GM12873 (cell line): ENCODE measurements at regions not wholly inside any gene's neighbourhood (a gene's known extent, or its start where the extent isn't known, plus 50 kb on each side); places are given as distances from the start of the nearest gene placed in this dataset.

Experiments used
- TF ChIP-seq, protein P1 (sequence below): IDR thresholded peaks from 2 replicates; pipeline ENCODE4 v1.5.1; 2012; ENCODE audit warnings: low read depth, mild to moderate bottlenecking, moderate library complexity, low read length, control low read depth; ENCODE audit not compliant: insufficient read depth; ENCODE audit errors: missing control alignments

GRCh38 chr2:67039517-67040103, 357.5 kb upstream of the ETAA1 start:
- TF ChIP-seq, protein P1, sequence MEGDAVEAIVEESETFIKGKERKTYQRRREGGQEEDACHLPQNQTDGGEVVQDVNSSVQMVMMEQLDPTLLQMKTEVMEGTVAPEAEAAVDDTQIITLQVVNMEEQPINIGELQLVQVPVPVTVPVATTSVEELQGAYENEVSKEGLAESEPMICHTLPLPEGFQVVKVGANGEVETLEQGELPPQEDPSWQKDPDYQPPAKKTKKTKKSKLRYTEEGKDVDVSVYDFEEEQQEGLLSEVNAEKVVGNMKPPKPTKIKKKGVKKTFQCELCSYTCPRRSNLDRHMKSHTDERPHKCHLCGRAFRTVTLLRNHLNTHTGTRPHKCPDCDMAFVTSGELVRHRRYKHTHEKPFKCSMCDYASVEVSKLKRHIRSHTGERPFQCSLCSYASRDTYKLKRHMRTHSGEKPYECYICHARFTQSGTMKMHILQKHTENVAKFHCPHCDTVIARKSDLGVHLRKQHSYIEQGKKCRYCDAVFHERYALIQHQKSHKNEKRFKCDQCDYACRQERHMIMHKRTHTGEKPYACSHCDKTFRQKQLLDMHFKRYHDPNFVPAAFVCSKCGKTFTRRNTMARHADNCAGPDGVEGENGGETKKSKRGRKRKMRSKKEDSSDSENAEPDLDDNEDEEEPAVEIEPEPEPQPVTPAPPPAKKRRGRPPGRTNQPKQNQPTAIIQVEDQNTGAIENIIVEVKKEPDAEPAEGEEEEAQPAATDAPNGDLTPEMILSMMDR, result no peak

- TF ChIP-seq, protein P1, result no peak
Measured at GRCh38 chr2:67041051-67041450, 356.1 kb upstream of the ETAA1 start.

GRCh38 chr2:67043781-67044478, 353.2 kb upstream of the ETAA1 start:
- TF ChIP-seq, protein P1, result no peak

DNA sequence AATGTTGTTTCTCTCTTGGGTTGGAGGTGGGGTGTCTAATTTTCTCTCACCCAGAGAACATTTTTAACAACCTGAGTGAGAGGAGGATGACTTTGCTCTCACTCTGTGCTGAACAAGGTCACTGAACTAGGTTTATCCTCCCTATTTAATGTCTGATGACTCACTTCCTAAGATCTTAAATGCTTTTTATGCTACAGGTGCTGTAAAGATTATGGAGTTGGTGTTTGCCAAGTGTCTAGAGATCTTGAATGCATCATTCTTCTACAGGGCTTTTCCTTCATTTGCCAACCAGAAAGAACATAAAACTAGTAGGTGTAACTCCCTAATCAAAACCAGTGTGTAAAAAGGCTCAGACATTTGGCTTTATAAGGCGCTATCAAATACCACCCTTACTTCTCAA, 350.5 kb upstream of the ETAA1 start:
- TF ChIP-seq, protein P1, result no peak

DNA sequence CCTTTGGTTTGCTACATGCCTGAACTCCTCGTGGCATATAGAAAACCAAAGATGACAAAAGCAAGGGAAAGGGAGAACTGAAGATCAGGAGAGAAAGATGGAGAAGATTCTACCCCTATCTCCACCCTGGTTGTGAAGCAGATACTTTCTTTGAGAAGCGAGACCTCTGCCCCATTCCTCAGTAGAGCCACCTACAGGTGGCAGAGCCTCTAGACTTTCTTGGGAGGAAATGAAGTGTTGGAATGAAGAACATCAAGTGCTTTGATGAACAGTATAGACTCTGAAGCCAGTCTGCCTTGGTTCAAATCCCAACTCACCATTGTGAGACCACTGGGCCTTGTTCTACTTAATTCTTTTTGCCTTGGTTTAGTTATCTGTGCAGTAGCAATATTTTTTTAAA, 348.8 kb upstream of the ETAA1 start:
- TF ChIP-seq, protein P1, result peak; percentile 27

GRCh38 chr2:67050622-67051021, 346.5 kb upstream of the ETAA1 start:
- TF ChIP-seq, protein P1, result no peak

DNA sequence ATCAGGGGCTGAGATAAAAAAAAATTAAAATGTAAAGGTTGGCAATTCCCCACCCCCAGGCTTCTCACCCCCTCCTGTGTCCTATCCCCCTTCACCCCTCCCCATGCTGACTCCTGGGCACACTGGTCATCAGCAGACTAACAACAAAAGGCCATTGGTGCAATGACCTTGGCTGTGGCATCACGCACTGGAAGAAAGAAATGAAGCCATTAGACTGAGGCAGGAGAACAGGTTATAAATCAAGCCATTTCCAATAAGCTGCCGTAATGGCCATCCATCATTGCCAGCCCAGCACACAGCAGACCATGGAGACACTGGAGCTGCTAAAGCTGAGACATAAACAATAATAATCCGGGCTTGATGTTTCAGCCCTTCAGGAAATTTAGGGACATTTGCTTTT, 342.4 kb upstream of the ETAA1 start:
- TF ChIP-seq, protein P1, result no peak
